Skin epidermis (tissue), 12 donors: ENCODE measurements at regions not wholly inside any gene's neighbourhood (a gene's known extent, or its start where the extent isn't known, plus 50 kb on each side); places are given as distances from the start of the nearest gene placed in this dataset.
"Not testable (repeated sequence)": the region's sequence is repeated elsewhere in the genome, so short reads cannot be mapped to it uniquely, and the experiment has no call there.

Experiments
- H3K27ac ChIP-seq, 21 experiments: fragments of 200-600 bp; sonication (generic) in 11 of 21; one replicate each; pipeline ENCODE4 v1.5.0; 2020; ENCODE audit warnings: mild to moderate bottlenecking in 3 of 21, inconsistent platforms in 2 of 21, moderate library complexity in 2 of 21
- H3K4me3 ChIP-seq, 7 experiments: fragments of 200-600 bp; sonication (generic) in 2 of 7; one replicate each; pipeline ENCODE4 v1.5.0; 2020; ENCODE audit warnings: inconsistent platforms in 2 of 7, mild to moderate bottlenecking in 2 of 7, moderate library complexity in 1 of 7

GRCh38 chr1:208343226-208343625 lies 99.0 kb upstream of the PLXNA2 start:
- Histone ChIP-seq H3K4me3 (no peak overlapping the region), H3K27ac (no peak overlapping the region)

DNA sequence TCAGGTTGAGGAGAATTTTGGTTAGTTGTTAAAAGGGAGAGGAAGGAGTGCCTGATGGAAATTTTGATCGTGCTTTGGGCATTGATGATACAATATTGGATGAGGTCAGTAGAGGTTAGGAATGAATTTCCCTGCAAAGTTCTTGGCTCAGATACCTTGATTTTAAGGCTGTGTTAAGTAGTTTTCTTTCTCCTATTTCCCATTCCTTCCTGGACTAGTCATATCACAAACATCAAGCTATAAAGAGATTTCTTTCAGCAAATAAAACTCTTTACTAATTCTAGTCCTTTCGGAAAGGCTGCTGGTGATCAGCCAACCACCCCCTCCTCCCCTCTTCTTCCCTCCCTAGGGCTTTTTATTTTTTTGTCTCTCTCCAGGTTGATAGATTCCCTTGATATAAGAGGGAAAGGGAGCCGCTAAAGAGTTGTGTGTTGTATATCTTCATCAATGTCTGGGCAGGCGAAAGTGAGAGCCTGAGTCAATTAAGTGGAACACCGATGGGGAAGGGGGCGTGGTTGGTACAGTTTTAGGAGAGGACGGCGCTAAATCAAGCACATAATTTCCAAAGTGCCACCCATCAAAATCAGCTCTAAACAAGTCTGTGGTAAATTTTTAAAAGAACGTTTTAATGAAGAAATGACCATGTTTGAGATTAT lies 100.1 kb upstream of the PLXNA2 start:
- H3K27ac ChIP-seq = no peak overlapping the region

GRCh38 chr1:208347191-208347590 lies 103.0 kb upstream of the PLXNA2 start:
- H3K4me3 ChIP-seq = no peak overlapping the region
- H3K27ac ChIP-seq = no peak overlapping the region

More for the DNA sequence above, 100.1 kb upstream of the PLXNA2 start:
- no peak overlapping the region for H3K4me3 ChIP-seq

DNA sequence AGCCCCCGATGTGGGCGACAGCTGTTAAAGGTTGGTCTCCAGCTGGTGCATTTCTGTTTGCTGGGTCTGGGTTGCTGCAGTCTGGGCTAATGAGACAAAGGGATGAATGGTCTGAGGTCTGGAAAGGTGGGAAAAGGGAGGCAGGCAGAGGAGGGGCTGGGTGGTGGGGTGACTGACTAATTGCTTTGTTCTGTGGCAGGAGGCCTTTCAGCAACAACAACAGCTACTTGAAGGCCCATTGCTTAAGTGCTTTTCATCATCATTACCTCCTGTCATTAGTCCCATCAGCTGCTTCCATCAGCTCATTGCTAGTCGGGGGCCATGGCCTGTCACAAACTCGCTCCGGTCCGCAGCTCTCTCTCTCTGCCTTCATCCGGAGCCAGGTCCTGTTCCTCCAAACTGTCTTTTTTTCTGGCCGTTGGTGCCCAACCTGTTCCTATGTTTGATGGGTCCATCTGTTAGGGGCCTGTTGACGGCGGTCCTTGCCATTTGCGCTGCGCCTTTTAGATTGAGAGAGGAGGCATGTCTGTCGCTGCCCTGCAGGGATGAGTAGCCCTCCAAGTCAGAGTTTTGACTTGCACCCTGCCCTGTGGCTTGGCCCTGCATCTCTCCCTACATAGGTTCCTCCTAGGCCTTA lies 105.6 kb upstream of the PLXNA2 start:
- Histone ChIP-seq H3K4me3 (no peak overlapping the region), H3K27ac (no peak overlapping the region)

- H3K27ac ChIP-seq = no peak overlapping the region
These were observed 106.6 kb upstream of the PLXNA2 start for GRCh38 chr1:208350815-208351214.

DNA sequence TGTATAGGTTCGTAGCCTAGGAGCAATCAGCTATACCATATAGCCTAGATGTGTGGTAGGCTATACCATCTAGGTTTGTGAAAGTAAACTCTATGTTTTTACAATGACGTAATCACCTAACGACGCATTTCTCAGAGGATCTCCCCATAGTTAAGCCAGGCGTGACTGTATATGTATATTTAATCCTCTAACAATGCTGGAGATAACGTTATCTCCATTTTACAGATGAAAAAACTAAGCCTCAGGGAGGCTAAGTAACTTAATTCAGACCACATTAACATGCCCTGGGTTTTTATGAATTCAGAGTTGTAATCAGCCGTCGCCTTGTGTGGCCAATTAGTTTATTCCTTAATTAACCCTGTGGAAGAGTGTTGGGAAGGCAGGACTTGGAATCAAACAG lies 107.7 kb upstream of the PLXNA2 start:
- H3K27ac ChIP-seq = no peak overlapping the region
- no peak overlapping the region for H3K4me3 ChIP-seq

More at GRCh38 chr1:208350815-208351214, 106.6 kb upstream of the PLXNA2 start:
- H3K4me3 ChIP-seq = no peak overlapping the region

DNA sequence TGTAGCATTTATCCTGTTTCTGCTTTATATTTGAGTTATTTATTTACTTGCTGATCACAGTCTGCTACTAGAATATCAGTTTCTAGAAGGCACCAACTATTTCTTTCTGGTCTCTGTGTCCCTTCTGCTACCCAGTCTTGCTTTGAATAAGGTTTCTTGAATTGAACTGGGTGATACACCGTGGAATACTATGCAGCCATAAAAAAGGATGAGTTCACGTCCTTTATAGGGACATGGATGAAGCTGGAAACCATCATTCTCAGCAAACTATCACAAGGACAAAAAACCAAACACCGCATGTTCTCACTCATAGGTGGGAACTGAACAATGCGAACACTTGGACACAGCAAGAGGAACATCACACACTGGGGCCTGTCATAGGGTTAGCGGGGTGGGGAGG lies 109.6 kb upstream of the PLXNA2 start:
- H3K27ac ChIP-seq, H3K4me3 ChIP-seq: not testable (repeated sequence)

DNA sequence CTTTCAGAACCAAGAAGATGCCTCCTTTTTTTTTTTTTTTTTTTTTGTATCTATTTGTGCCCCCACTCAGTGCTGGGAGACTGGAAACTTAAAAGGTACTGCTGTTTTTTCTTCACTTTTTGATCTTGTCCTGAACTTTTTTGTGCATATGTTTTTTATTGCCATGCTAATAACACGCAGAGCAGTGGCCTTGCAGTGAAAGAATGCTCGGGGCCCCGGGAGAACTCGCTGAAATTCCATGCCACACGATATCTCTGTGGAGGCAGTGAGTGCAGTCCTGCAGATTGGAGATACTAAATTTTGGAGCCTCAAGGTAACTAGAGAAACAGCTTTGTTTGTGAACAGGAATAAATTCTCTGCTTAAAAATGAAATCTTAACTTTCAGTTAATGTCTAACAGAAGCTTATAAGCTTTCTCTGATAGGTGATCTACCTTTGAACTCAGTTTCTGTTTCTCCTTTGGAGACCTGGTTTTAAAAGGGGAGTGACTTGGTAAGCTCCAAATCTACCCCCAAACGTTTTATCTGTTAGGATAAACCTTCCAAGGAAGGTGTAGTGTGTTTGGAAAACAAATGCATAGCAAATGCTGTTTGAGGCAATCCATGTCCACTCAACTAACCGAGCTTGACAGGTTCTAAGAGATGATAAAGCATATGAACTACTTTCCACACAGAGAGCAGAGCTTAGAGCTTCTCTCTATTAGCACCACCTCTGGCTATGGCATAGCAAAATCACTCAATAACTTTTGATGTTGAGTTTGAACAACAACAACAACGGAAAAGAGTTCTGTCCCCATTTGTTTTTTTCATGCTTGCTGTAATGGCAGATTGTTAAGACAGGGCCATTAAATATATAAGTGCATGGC lies 113.7 kb upstream of the PLXNA2 start:
- H3K4me3 ChIP-seq = no peak overlapping the region
- no peak overlapping the region for H3K27ac ChIP-seq

DNA sequence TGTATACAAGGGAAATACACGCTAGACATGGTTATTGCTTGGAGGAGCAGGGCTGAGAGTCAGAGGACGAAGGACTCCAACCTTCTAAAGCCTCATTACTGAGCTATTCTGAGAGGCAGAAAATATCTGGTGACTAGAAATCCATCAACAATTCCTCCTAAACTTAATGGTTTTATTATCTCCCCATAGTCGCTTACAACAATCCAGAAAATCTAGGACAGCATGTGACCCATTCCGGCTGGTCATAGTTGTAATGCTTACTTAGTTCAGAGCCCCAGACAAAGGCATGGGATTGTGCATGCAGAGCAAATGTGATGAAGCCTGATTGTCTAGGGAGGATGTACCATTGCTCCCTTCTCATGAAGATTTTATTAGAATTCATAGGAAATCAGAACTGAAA lies 114.5 kb upstream of the PLXNA2 start:
- no peak overlapping the region for H3K27ac ChIP-seq
- H3K4me3 ChIP-seq = no peak overlapping the region

DNA sequence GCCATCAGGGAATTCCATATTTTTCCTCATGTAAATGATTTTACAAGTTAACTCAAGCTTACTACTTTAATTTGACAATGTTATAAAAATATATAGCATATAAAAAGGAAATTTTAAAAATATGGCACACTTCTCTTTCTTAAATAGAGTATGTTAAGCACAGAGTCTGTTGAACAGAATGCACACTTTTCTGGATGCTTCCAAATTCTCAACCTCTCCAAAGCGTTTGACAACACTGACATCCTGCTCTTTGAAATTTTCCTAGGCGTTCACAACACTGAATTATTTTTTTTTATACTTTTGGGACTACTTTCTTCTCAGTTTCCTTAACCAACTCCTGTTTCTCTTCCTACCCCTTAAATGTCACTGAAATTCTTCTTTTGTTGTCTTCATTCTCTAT lies 117.8 kb upstream of the PLXNA2 start:
- Histone ChIP-seq H3K27ac (no peak overlapping the region), H3K4me3 (no peak overlapping the region)

GRCh38 chr1:208366559-208366958 lies 122.4 kb upstream of the PLXNA2 start:
- Histone ChIP-seq H3K27ac (no peak overlapping the region), H3K4me3 (no peak overlapping the region)

DNA sequence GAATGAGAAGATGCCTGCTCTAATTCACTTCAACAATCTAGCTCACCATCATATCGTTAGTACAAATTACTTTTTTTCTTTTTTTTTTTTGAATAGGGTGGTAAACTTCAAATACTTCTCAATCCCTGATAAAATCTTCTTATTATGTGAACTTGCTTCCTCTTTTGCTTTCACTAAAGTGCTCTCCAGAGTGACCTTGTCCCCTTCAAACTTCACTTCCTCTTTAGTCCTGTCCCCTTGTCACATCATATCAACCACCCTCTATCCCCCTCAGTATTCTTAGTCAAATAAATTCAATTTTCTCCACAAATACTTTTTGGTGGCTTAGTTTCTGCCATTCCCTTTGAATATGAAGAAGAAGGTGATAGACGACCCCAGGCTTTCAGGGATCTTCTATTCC lies 124.9 kb upstream of the PLXNA2 start:
- Histone ChIP-seq H3K4me3 (no peak overlapping the region), H3K27ac (no peak overlapping the region)

DNA sequence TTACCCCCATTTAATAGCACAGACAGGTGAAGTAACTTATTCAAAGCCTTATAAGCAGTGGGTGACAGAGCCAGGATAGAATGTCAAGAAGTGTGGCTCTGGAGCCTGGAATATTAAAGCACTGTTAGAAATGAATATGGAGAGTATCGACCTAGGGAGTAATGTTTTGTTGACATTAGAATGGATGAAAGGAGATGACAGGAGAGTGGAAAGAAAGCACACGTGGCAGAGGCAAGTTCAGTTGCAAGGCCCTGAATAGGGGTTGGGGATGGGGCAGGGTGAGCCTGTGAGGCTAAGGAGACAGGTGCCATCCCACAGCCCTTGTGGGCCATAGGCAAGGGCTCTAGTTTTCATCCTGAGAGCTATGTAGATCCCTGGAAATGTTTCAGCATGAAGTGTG lies 125.5 kb upstream of the PLXNA2 start:
- no peak overlapping the region for H3K4me3 ChIP-seq

DNA sequence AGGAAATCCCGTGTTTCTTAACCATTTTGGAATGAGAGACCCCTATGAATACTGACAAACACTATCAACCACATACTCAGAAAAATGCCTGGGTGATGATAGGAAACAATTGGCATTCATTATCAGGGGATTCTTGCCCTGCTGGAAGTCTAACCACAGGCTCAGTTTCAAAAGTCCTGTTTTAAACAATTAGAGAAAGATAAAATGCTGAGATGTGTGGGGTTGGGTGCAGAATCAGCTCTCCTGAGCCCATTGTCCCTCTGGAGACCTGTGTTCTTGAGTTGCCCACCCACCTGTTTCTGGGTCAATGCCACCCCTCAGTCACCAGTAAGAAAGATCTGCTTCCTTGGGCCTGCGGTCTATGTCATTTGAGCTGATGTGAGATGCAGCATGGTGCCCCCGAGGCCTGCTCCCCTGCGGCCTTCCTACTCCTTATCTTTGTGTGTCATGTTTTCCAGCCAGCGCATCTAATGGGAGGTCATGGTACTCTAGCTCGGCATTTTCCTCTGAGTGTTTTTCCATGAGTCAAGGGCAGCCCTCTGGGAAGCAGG lies 130.3 kb upstream of the PLXNA2 start:
- H3K27ac ChIP-seq = no peak overlapping the region
- no peak overlapping the region for H3K4me3 ChIP-seq

More for the DNA sequence above, 125.5 kb upstream of the PLXNA2 start:
- H3K27ac ChIP-seq = no peak overlapping the region

DNA sequence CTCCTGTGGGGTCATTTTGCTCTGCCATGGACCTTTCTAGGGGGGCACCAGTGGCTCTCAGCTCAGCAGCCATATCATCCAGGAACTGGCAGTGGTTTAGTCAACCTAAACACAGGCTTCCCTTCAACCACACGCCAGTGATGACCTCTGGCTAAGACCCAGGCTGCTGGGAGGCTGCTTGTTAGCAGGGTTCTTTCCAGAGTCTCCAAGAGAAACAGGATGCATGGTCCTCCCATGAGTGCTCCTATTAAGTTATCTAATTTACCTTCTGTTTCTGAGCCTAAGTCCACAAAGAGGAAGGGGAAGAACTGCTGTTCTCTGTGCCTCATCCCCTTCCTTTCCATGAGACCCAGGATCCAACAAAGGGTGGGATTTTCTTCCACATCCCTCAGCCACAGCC lies 137.3 kb upstream of the PLXNA2 start:
- Histone ChIP-seq H3K27ac (no peak overlapping the region), H3K4me3 (no peak overlapping the region)

- H3K27ac ChIP-seq = no peak overlapping the region
- H3K4me3 ChIP-seq = no peak overlapping the region
These were observed 144.0 kb upstream of the PLXNA2 start for GRCh38 chr1:208387908-208388811.

- Histone ChIP-seq H3K27ac (no peak overlapping the region), H3K4me3 (no peak overlapping the region)
These were observed 149.2 kb upstream of the PLXNA2 start for GRCh38 chr1:208393416-208393815.

- Histone ChIP-seq H3K27ac (no peak overlapping the region), H3K4me3 (no peak overlapping the region)
These were observed 149.6 kb upstream of the PLXNA2 start for GRCh38 chr1:208393826-208394225.

DNA sequence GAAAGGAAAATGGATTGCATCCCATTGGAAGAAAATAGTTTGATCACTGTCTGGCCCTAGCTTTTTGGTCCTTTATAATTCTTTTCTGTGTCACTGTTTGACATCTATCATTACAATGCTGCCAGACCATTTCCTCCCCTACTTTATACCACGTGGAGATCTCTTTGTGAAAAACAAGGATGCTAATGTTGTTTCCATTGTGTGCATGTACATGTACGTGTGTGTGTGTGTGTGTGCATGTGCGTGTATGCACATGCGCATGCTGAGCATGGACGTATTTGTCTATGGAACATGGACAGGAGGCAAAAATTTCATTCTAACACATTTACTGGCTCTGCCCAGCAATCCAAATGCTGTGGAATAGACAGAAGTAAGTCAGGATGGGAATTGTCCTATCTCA lies 153.1 kb upstream of the PLXNA2 start:
- Histone ChIP-seq H3K27ac (no peak overlapping the region), H3K4me3 (no peak overlapping the region)

DNA sequence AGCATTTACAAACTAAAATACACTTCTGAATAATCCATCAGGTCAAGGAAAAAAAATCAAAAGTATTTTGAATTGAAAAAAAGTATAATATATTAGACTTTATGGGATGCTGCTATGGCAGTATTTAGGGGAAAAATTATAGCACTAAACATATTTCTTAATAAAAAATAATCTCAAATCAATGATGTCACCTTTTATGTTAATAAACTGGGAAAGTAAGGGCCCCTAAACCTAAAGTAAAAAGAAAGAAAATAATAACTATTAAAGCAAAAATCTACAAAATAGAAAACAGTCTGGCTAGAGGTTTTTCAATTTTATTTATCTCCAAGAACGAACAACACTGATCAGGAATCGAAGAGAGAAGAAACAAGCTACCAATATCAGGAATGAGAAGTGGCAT lies 160.8 kb upstream of the PLXNA2 start:
- H3K27ac ChIP-seq = no peak overlapping the region
- H3K4me3 ChIP-seq = no peak overlapping the region
